H9 (cell line): ENCODE measurements at regions not wholly inside any gene's neighbourhood (a gene's known extent, or its start where the extent isn't known, plus 50 kb on each side); places are given as distances from the start of the nearest gene placed in this dataset.
A peak's percentile ranks its signal among the peaks of the same experiment; 100 is the strongest.

Source experiments
- DNase-seq: peaks from one replicate; pipeline ENCODE4 v3.0.0-alpha.2; 2017
- H2AFZ ChIP-seq: one replicate; pipeline ENCODE4 v1.6.1; 2013; ENCODE audit warnings: mild to moderate bottlenecking, low read length, control low read depth, moderate library complexity
- H2AK5ac ChIP-seq: 2 replicates; pipeline ENCODE4 v1.6.1; 2013; ENCODE audit warnings: low read length, control low read depth, mixed read lengths; ENCODE audit not compliant: insufficient read length
- H2BK120ac ChIP-seq: one replicate; pipeline ENCODE4 v1.6.1; 2013; ENCODE audit warnings: low read depth, mild to moderate bottlenecking, low read length, control low read depth, inconsistent platforms; ENCODE audit not compliant: poor library complexity, severe bottlenecking
- H2BK12ac ChIP-seq: 2 replicates; pipeline ENCODE4 v1.6.1; 2013; ENCODE audit warnings: low read length, control low read depth, mixed read lengths, low read depth; ENCODE audit not compliant: insufficient read length
- H2BK15ac ChIP-seq: 2 replicates; pipeline ENCODE4 v1.6.1; 2013; ENCODE audit warnings: low read depth, low read length, control low read depth
- H2BK20ac ChIP-seq: one replicate; pipeline ENCODE4 v1.6.1; 2013; ENCODE audit warnings: low read depth, mild to moderate bottlenecking, low read length, control low read depth, inconsistent platforms; ENCODE audit not compliant: poor library complexity, severe bottlenecking
- H2BK5ac ChIP-seq: 2 replicates; pipeline ENCODE4 v1.6.1; 2013; ENCODE audit warnings: low read length, control low read depth, mixed read lengths; ENCODE audit not compliant: insufficient read length
- H3K14ac ChIP-seq: 2 replicates; pipeline ENCODE4 v1.6.1; 2013; ENCODE audit warnings: low read length, control low read depth; ENCODE audit not compliant: insufficient read depth
- H3K18ac ChIP-seq: 2 replicates; pipeline ENCODE4 v1.6.1; 2013; ENCODE audit warnings: low read depth, mild to moderate bottlenecking, mixed read lengths, low read length, control low read depth; ENCODE audit not compliant: insufficient read length
- H3K23ac ChIP-seq: 2 replicates; pipeline ENCODE4 v1.6.1; 2013; ENCODE audit warnings: low read length, control low read depth, mixed read lengths, low read depth; ENCODE audit not compliant: insufficient read length
- H3K23me2 ChIP-seq: 2 replicates; pipeline ENCODE4 v1.6.1; 2013; ENCODE audit warnings: low read depth, mild to moderate bottlenecking, mixed read lengths, low read length, control low read depth; ENCODE audit not compliant: insufficient read length, poor library complexity, severe bottlenecking
- H3K27ac ChIP-seq: 2 replicates; pipeline ENCODE4 v1.5.1; 2013; ENCODE audit warnings: low read length, control low read depth, mixed read lengths, low read depth; ENCODE audit not compliant: insufficient read length
- H3K27me3 ChIP-seq: 2 replicates; pipeline ENCODE4 v1.6.1; 2013; ENCODE audit warnings: low read length, control low read depth, inconsistent platforms; ENCODE audit not compliant: insufficient read depth
- H3K4ac ChIP-seq: 2 replicates; pipeline ENCODE4 v1.6.1; 2013; ENCODE audit warnings: low read depth, mild to moderate bottlenecking, control low read depth, inconsistent platforms, low read length, moderate library complexity
- H3K4me1 ChIP-seq: 2 replicates; pipeline ENCODE4 v1.6.1; 2013; ENCODE audit warnings: low read length, control low read depth, inconsistent platforms; ENCODE audit not compliant: insufficient read depth
- H3K4me2 ChIP-seq: 2 replicates; pipeline ENCODE4 v1.6.1; 2013; ENCODE audit warnings: low read length, control low read depth, mixed read lengths; ENCODE audit not compliant: insufficient read length, insufficient read depth
- H3K56ac ChIP-seq: 2 replicates; pipeline ENCODE4 v1.6.1; 2013; ENCODE audit warnings: low read depth, mild to moderate bottlenecking, mixed read lengths, low read length, control low read depth; ENCODE audit not compliant: insufficient read length
- H3K79me1 ChIP-seq: 2 replicates; pipeline ENCODE4 v1.6.1; 2013; ENCODE audit warnings: low read depth, mild to moderate bottlenecking, moderate library complexity, low read length, control low read depth, inconsistent platforms; ENCODE audit not compliant: insufficient read depth, poor library complexity, severe bottlenecking
- H3K79me2 ChIP-seq: 2 replicates; pipeline ENCODE4 v1.6.1; 2013; ENCODE audit warnings: low read length, control low read depth, inconsistent platforms; ENCODE audit not compliant: insufficient read depth
- H3K9ac ChIP-seq: 2 replicates; pipeline ENCODE4 v1.6.1; 2013; ENCODE audit warnings: low read length, control low read depth, mixed read lengths; ENCODE audit not compliant: insufficient read length; ENCODE audit errors: extremely low read depth
- H3K9me3 ChIP-seq: one replicate; pipeline ENCODE4 v1.6.1; 2013; ENCODE audit warnings: low read depth, low read length, inconsistent platforms; ENCODE audit not compliant: control insufficient read depth
- H3T11ph ChIP-seq: one replicate; pipeline ENCODE4 v1.6.1; 2013; ENCODE audit warnings: mild to moderate bottlenecking, low read length, control low read depth, inconsistent platforms
- H4K20me1 ChIP-seq: one replicate; pipeline ENCODE4 v1.6.1; 2013; ENCODE audit not compliant: control insufficient read depth, insufficient read length, insufficient read depth
- H4K5ac ChIP-seq: 2 replicates; pipeline ENCODE4 v1.6.1; 2013; ENCODE audit warnings: low read depth, mild to moderate bottlenecking, mixed read lengths, low read length, control low read depth; ENCODE audit not compliant: insufficient read length
- H4K8ac ChIP-seq: replicated peaks from 2 replicates; pipeline ENCODE4 v1.6.1; 2013; ENCODE audit warnings: low read length, control low read depth, mixed read lengths, low read depth; ENCODE audit not compliant: insufficient read length
- H4K91ac ChIP-seq: 2 replicates; pipeline ENCODE4 v1.6.1; 2013; ENCODE audit warnings: low read depth, mild to moderate bottlenecking, moderate library complexity, mixed read lengths, low read length, control low read depth; ENCODE audit not compliant: insufficient read length
- H3K27ac Mint-ChIP-seq, 3 experiments: 2 replicates in 2 of 3; 3 replicates in 1 of 3; pipeline ENCODE4 v1.8.0; 2020 to 2021; ENCODE audit warnings: mixed read lengths in 3 of 3, mild to moderate bottlenecking in 1 of 3, moderate library complexity in 1 of 3
- H3K27me3 Mint-ChIP-seq: 2 replicates; pipeline ENCODE4 v1.8.0; 2021; ENCODE audit warnings: low read depth, mild to moderate bottlenecking, moderate library complexity, mixed read lengths
- H3K36me3 Mint-ChIP-seq, 3 experiments: 2 replicates in 2 of 3; 3 replicates in 1 of 3; pipeline ENCODE4 v1.8.0; 2020 to 2021; ENCODE audit warnings: low read depth in 3 of 3, mixed read lengths in 3 of 3; ENCODE audit not compliant: insufficient read depth in 1 of 3
- H3K4me1 Mint-ChIP-seq, 2 experiments: 2 replicates each; pipeline ENCODE4 v1.8.0; 2020; ENCODE audit warnings: mixed read lengths in 2 of 2
- H3K4me3 Mint-ChIP-seq, 2 experiments: 2 replicates in 1 of 2; 3 replicates in 1 of 2; pipeline ENCODE4 v1.8.0; 2020 to 2021; ENCODE audit warnings: mild to moderate bottlenecking in 2 of 2, mixed read lengths in 2 of 2, moderate library complexity in 1 of 2
- H3K9me3 Mint-ChIP-seq, 2 experiments: 2 replicates in 1 of 2; 3 replicates in 1 of 2; pipeline ENCODE4 v1.8.0; 2020; ENCODE audit warnings: mild to moderate bottlenecking in 2 of 2, mixed read lengths in 2 of 2, moderate library complexity in 1 of 2
- CTCF ChIP-seq: fragments of 200-600 bp; sonication (generic); conservative IDR thresholded peaks from 3 replicates; pipeline ENCODE4 v1.8.0; 2021; ENCODE audit warnings: antibody characterized with exemption, mild to moderate bottlenecking
- WGBS: extraction: QIAGEN DNeasy Blood & Tissue Kit; methylation state at CpG from one replicate; pipeline ENCODE4 v1.1.7; 2013; ENCODE audit warnings: missing lambda C conversion rate, low lambda C conversion rate, mixed read lengths; ENCODE audit not compliant: insufficient read length; ENCODE audit errors: extremely low coverage; 5-methylcytosine and 5-hydroxymethylcytosine counted together

- Histone ChIP-seq H3T11ph (no peak overlapping the region), H3K4me2 (no peak overlapping the region), H3K4ac (no peak overlapping the region), H2BK12ac (no peak overlapping the region), H4K20me1 (no peaks in the 10 kb centered on the region), H3K79me2 (no peaks in the 10 kb centered on the region), H2BK15ac (no peak overlapping the region), H3K9me3 (no peaks in the 10 kb centered on the region), H2BK120ac (no peak overlapping the region), H4K8ac (no peak overlapping the region), H3K23ac (no peak overlapping the region), H3K9ac (no peak overlapping the region), H3K18ac (peak overlapping the region; percentile 48), H2BK5ac (no peak overlapping the region), H3K56ac (no peak overlapping the region), H2BK20ac (no peak overlapping the region), H4K5ac (no peak overlapping the region), H3K79me1 (no peaks in the 10 kb centered on the region), H3K23me2 (no peaks in the 10 kb centered on the region), H2AFZ (no peak overlapping the region), H3K27ac (no peak overlapping the region), H4K91ac (no peak overlapping the region), H3K27me3 (no peaks in the 10 kb centered on the region), H3K4me1 (no peaks in the 10 kb centered on the region), H3K14ac (no peak overlapping the region), H2AK5ac (no peak overlapping the region)
- no peak for TF ChIP-seq CTCF
- H3K4me1 Mint-ChIP-seq: no peaks in the 10 kb centered on the region
- H3K36me3 Mint-ChIP-seq: no peaks in the 10 kb centered on the region
- no peaks in the 10 kb centered on the region for H3K9me3 Mint-ChIP-seq
- no peak overlapping the region for H3K27ac Mint-ChIP-seq
- H3K27me3 Mint-ChIP-seq: peaks cover 7% of the 10 kb centered on the region
- H3K4me3 Mint-ChIP-seq: no peak overlapping the region
- WGBS: no CpG with 5 or more reads among the region's 2 CpGs
- DNase-seq: no peak
Measured at GRCh38 chr4:141413366-141413765, 192.7 kb downstream of the ZNF330 start.
